Stomach (tissue), 4 donors: ENCODE measurements at regions not wholly inside any gene's neighbourhood (a gene's known extent, or its start where the extent isn't known, plus 50 kb on each side); places are given as distances from the start of the nearest gene placed in this dataset.

Experiments used
- POLR2A ChIP-seq, 4 donors: fragments of 450-650 bp; IDR thresholded peaks; one replicate each; pipeline ENCODE4 v1.6.1; 2016; ENCODE audit warnings: antibody characterized with exemption in 4 of 4, control low read depth in 2 of 4, mild to moderate bottlenecking in 1 of 4, moderate library complexity in 1 of 4
- TF ChIP-seq, protein P1 (sequence below), 7 experiments: fragments of 450-650 bp in 4 of 7; fragments of 200-600 bp in 3 of 7; sonication (generic) in 3 of 7; IDR thresholded peaks; one replicate each; pipeline ENCODE4 v1.5.1; 2016 to 2019; ENCODE audit warnings: antibody characterized with exemption in 7 of 7, control low read depth in 2 of 7, mild to moderate bottlenecking in 1 of 7

DNA sequence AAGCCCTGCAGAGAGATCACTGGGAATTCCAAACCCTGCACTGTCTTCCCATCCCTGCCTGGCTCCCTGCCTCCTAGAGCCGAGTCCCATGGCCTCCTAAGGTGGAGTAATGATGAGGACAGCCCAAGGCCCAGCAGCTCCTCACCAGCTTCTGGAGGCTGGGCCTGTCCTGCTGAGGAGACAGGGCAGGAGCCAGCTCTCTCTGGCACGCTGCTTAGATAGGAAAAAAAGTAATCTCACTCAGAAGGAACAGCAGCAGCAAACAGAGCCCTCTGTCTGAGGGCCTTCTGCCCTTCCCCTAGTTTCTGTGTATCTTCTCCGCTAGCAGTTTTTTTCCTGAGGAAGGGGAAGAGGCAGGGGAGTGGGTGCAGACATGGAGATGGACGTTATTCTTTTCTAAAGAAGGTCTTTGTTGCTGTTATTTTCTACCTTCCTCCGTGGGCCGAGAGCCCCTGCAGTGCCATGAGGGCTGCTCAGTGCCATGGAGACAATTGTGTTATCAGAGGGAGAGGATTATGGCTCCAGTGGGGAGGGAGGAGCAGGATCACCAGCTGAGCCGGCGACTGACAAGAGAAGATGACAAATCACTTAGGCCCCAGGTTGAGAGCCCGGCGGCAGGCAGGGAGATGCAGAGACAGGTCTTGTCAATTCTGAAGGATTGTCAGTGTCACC, 315.3 kb downstream of the BUD13 start:
- TF ChIP-seq POLR2A (IDR thresholded peaks at IDR 0.05) = no peak
- TF ChIP-seq, protein P1, sequence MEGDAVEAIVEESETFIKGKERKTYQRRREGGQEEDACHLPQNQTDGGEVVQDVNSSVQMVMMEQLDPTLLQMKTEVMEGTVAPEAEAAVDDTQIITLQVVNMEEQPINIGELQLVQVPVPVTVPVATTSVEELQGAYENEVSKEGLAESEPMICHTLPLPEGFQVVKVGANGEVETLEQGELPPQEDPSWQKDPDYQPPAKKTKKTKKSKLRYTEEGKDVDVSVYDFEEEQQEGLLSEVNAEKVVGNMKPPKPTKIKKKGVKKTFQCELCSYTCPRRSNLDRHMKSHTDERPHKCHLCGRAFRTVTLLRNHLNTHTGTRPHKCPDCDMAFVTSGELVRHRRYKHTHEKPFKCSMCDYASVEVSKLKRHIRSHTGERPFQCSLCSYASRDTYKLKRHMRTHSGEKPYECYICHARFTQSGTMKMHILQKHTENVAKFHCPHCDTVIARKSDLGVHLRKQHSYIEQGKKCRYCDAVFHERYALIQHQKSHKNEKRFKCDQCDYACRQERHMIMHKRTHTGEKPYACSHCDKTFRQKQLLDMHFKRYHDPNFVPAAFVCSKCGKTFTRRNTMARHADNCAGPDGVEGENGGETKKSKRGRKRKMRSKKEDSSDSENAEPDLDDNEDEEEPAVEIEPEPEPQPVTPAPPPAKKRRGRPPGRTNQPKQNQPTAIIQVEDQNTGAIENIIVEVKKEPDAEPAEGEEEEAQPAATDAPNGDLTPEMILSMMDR (IDR thresholded peaks at IDR 0.05) = no peak
